NCI-H82 treated with DMSO at 0.1 percent for 48 hours (cell line): ENCODE measurements at regions not wholly inside any gene's neighbourhood (a gene's known extent, or its start where the extent isn't known, plus 50 kb on each side); places are given as distances from the start of the nearest gene placed in this dataset.

Experiments
- DNase-seq: peaks from one replicate; lab custom pipeline; 2025; ENCODE audit not compliant: unreplicated experiment; lab: John Stamatoyannopoulos, UW

GRCh38 chr13:76226941-76227340, 590.8 kb downstream of the LMO7 start:
- DNase-seq: no peak

GRCh38 chr13:76225815-76226489, 589.8 kb downstream of the LMO7 start:
- DNase-seq: no peak

GRCh38 chr13:76223999-76224398, 587.9 kb downstream of the LMO7 start:
- no peak for DNase-seq

- DNase-seq: no peak
Measured at GRCh38 chr13:76223565-76223964, 587.4 kb downstream of the LMO7 start.

- DNase-seq: no peak
Measured at GRCh38 chr13:76222511-76222910, 586.4 kb downstream of the LMO7 start.

GRCh38 chr13:76216729-76217128, 580.6 kb downstream of the LMO7 start:
- DNase-seq: no peak

- no peak for DNase-seq
Measured at GRCh38 chr13:76214001-76214400, 577.9 kb downstream of the LMO7 start.

GRCh38 chr13:76213423-76213904, 577.3 kb downstream of the LMO7 start:
- DNase-seq: no peak

GRCh38 chr13:76210262-76210661, 574.1 kb downstream of the LMO7 start:
- DNase-seq: no peak

GRCh38 chr13:76198568-76199163, 562.5 kb downstream of the LMO7 start:
- DNase-seq: no peak

GRCh38 chr13:76189882-76190519, 553.9 kb downstream of the LMO7 start:
- DNase-seq: no peak

- DNase-seq: no peak
Measured at GRCh38 chr13:76175961-76176725, 540.0 kb downstream of the LMO7 start.

- no peak for DNase-seq
Measured at GRCh38 chr13:76168661-76169060, 532.5 kb downstream of the LMO7 start.

- no peak for DNase-seq
Measured at GRCh38 chr13:76164290-76164689, 528.2 kb downstream of the LMO7 start.

- DNase-seq: no peak
Measured at GRCh38 chr13:76163761-76164160, 527.6 kb downstream of the LMO7 start.

- DNase-seq: no peak
Measured at GRCh38 chr13:76160961-76161925, 525.1 kb downstream of the LMO7 start.

GRCh38 chr13:76160506-76160905, 524.4 kb downstream of the LMO7 start:
- no peak for DNase-seq

GRCh38 chr13:76157926-76158325, 521.8 kb downstream of the LMO7 start:
- DNase-seq: no peak

GRCh38 chr13:76153239-76153638, 517.1 kb downstream of the LMO7 start:
- no peak for DNase-seq

GRCh38 chr13:76148926-76149325, 512.8 kb downstream of the LMO7 start:
- no peak for DNase-seq
